ENCODE measurements at regions not wholly inside any gene's neighbourhood (a gene's known extent, or its start where the extent isn't known, plus 50 kb on each side); places are given as distances from the start of the nearest gene placed in this dataset.

DNA sequence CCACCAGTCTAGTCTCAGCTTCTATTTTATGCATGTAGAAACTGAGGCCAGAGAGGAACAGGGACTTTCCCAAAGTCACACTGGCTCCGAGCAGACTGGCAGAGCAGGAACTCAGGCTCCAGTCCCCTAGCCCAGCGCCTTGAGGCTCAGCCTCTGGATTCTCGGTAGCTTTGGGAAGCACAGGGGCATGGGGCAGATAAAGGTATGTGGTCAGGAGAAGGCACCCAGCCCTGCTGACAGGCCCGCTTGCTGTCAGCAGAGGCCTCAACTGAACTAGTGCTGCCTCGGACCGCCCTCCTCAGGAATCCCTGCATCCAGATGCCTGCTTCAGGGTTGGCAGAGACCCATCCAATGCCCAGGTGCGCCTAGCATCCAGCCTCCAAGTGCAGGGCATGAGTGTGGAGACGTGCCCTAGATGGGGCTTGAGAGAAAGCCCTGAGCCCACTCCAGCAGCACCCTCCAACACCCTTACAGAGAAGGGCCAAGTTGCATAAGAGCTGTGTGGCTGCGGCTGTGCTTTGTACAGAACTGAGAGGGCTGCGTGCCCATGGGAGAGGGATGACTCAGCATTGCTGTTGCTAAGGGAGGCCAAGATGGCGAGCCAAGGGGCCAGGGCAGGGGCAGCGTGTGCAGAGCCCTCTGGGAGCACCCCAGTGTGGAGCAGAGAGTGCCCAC lies 168.6 kb downstream of the MACROH2A1 start:
- TF ChIP-seq, protein P1, sequence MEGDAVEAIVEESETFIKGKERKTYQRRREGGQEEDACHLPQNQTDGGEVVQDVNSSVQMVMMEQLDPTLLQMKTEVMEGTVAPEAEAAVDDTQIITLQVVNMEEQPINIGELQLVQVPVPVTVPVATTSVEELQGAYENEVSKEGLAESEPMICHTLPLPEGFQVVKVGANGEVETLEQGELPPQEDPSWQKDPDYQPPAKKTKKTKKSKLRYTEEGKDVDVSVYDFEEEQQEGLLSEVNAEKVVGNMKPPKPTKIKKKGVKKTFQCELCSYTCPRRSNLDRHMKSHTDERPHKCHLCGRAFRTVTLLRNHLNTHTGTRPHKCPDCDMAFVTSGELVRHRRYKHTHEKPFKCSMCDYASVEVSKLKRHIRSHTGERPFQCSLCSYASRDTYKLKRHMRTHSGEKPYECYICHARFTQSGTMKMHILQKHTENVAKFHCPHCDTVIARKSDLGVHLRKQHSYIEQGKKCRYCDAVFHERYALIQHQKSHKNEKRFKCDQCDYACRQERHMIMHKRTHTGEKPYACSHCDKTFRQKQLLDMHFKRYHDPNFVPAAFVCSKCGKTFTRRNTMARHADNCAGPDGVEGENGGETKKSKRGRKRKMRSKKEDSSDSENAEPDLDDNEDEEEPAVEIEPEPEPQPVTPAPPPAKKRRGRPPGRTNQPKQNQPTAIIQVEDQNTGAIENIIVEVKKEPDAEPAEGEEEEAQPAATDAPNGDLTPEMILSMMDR (IDR thresholded peaks at IDR 0.05; ENCODE audit: low read depth, low read length, poor library complexity, severe bottlenecking) = no peak
- TF ChIP-seq EZH2phosphoT487 (IDR thresholded peaks at IDR 0.05; ENCODE audit: borderline replicate concordance, low read length) = no peak
